NCI-H1048 (cell line): ENCODE measurements at regions not wholly inside any gene's neighbourhood (a gene's known extent, or its start where the extent isn't known, plus 50 kb on each side); places are given as distances from the start of the nearest gene placed in this dataset.

Source experiments
- DNase-seq: peaks from one replicate; lab custom pipeline; 2025; lab: John Stamatoyannopoulos, UW

- no peak for DNase-seq
Measured at GRCh38 chr2:19846567-19846966, 55.2 kb downstream of the TTC32 start.

- DNase-seq = no peak
Measured at GRCh38 chr2:19846030-19846429, 55.8 kb downstream of the TTC32 start.

- DNase-seq = no peak
Measured at GRCh38 chr2:19845323-19845920, 56.4 kb downstream of the TTC32 start.

GRCh38 chr2:19844750-19845149, 57.0 kb downstream of the TTC32 start:
- no peak for DNase-seq

GRCh38 chr2:19843992-19844515, 57.7 kb downstream of the TTC32 start:
- no peak for DNase-seq

- DNase-seq = no peak
Measured at GRCh38 chr2:19841918-19842693, 59.7 kb downstream of the TTC32 start.

- no peak for DNase-seq
Measured at GRCh38 chr2:19839438-19839837, 62.3 kb downstream of the TTC32 start.

- DNase-seq = no peak
Measured at GRCh38 chr2:19838616-19839015, 63.2 kb downstream of the TTC32 start.

GRCh38 chr2:19837235-19837766, 64.5 kb downstream of the TTC32 start:
- no peak for DNase-seq

- no peak for DNase-seq
Measured at GRCh38 chr2:19835781-19836281, 66.0 kb downstream of the TTC32 start.

- DNase-seq = no peak
Measured at GRCh38 chr2:19833978-19834377, 67.8 kb downstream of the TTC32 start.

GRCh38 chr2:19829672-19830071, 72.1 kb downstream of the TTC32 start:
- no peak for DNase-seq

- no peak for DNase-seq
Measured at GRCh38 chr2:19826874-19827273, 74.9 kb downstream of the TTC32 start.

GRCh38 chr2:19823507-19823906, 78.3 kb downstream of the TTC32 start:
- no peak for DNase-seq

GRCh38 chr2:19819097-19820065, 82.4 kb downstream of the TTC32 start:
- DNase-seq = no peak

- DNase-seq = no peak
Measured at GRCh38 chr2:19818543-19818942, 83.2 kb downstream of the TTC32 start.

- DNase-seq = no peak
Measured at GRCh38 chr2:19818039-19818438, 83.7 kb downstream of the TTC32 start.

GRCh38 chr2:19815746-19816145, 86.0 kb downstream of the TTC32 start:
- DNase-seq = no peak

GRCh38 chr2:19812166-19812565, 89.6 kb downstream of the TTC32 start:
- DNase-seq = no peak

- no peak for DNase-seq
Measured at GRCh38 chr2:19811186-19811585, 90.6 kb downstream of the TTC32 start.

GRCh38 chr2:19810637-19811036, 91.1 kb downstream of the TTC32 start:
- DNase-seq = no peak

- no peak for DNase-seq
Measured at GRCh38 chr2:19810148-19810547, 91.6 kb downstream of the TTC32 start.
